Keratinocyte (primary cell): ENCODE measurements at regions not wholly inside any gene's neighbourhood (a gene's known extent, or its start where the extent isn't known, plus 50 kb on each side); places are given as distances from the start of the nearest gene placed in this dataset.

ENCODE experiments used
- DNase-seq: peaks from one replicate; pipeline ENCODE4 v3.0.0-alpha.2; 2011; ENCODE audit warnings: low read depth, missing footprints, low spot score
- FAIRE-seq: peaks from 2 replicates; lab custom pipeline; 2011; peaks lifted over from hg19 to GRCh38; lab: Jason Lieb, UNC
- H2AFZ ChIP-seq: 2 replicates; pipeline ENCODE4 v1.6.0; 2012; ENCODE audit warnings: low read length, control low read depth, inconsistent platforms; ENCODE audit not compliant: control insufficient read depth
- H3K27ac ChIP-seq: 2 replicates; pipeline ENCODE4 v1.5.1; 2011; ENCODE audit warnings: low read length; ENCODE audit not compliant: control insufficient read depth, insufficient read depth
- H3K27me3 ChIP-seq: 3 replicates; pipeline ENCODE4 v1.6.0; 2011; ENCODE audit warnings: low read length; ENCODE audit not compliant: control insufficient read depth, insufficient read depth; ENCODE audit errors: extremely low read depth
- H3K36me3 ChIP-seq, 2 experiments: 2 replicates in 1 of 2; 3 replicates in 1 of 2; pipeline ENCODE4 v1.5.1; 2011; ENCODE audit warnings: low read length in 2 of 2, mild to moderate bottlenecking in 1 of 2; ENCODE audit not compliant: control insufficient read depth in 2 of 2, insufficient read depth in 2 of 2; ENCODE audit errors: extremely low read depth in 1 of 2
- H3K4me1 ChIP-seq: 3 replicates; pipeline ENCODE4 v1.5.1; 2011; ENCODE audit warnings: low read length; ENCODE audit not compliant: control insufficient read depth, insufficient read depth; ENCODE audit errors: extremely low read depth
- H3K4me2 ChIP-seq: 3 replicates; pipeline ENCODE4 v1.6.0; 2011; ENCODE audit warnings: low read depth, low read length; ENCODE audit not compliant: control insufficient read depth, insufficient read depth; ENCODE audit errors: extremely low read depth
- H3K4me3 ChIP-seq, 3 experiments: fragments of 200-600 bp in 1 of 3; sonication (generic) in 1 of 3; 2 replicates in 2 of 3; 3 replicates in 1 of 3; pipeline ENCODE4 v1.5.1; 2011 to 2016; ENCODE audit warnings: low read length in 3 of 3, mild to moderate bottlenecking in 3 of 3, control low read depth in 2 of 3, inconsistent platforms in 1 of 3, low read depth in 1 of 3, mixed read lengths in 1 of 3, mixed run types in 1 of 3, moderate library complexity in 1 of 3; ENCODE audit not compliant: control insufficient read depth in 2 of 3, insufficient read depth in 2 of 3; ENCODE audit errors: extremely low read depth in 1 of 3
- H3K79me2 ChIP-seq: 2 replicates; pipeline ENCODE4 v1.6.0; 2012; ENCODE audit warnings: low read length; ENCODE audit not compliant: control insufficient read depth, insufficient read depth
- H3K9ac ChIP-seq: 3 replicates; pipeline ENCODE4 v1.6.0; 2011; ENCODE audit warnings: low read length; ENCODE audit not compliant: control insufficient read depth, insufficient read depth; ENCODE audit errors: extremely low read depth
- H3K9me1 ChIP-seq: 3 replicates; pipeline ENCODE4 v1.6.0; 2011; ENCODE audit warnings: low read length; ENCODE audit not compliant: control insufficient read depth, insufficient read depth; ENCODE audit errors: extremely low read depth
- H3K9me3 ChIP-seq: 2 replicates; pipeline ENCODE4 v1.5.1; 2012; ENCODE audit warnings: low read depth, low read length; ENCODE audit not compliant: control insufficient read depth
- H4K20me1 ChIP-seq: 3 replicates; pipeline ENCODE4 v1.6.0; 2011; ENCODE audit warnings: low read length; ENCODE audit not compliant: control insufficient read depth, insufficient read depth; ENCODE audit errors: extremely low read depth
- CTCF ChIP-seq, 3 experiments: IDR thresholded peaks in 1 of 3; conservative IDR thresholded peaks in 1 of 3; optimal IDR thresholded peaks in 1 of 3; 2 replicates in 2 of 3; 3 replicates in 1 of 3; pipeline versions ENCODE3 to v1.5.1; 2011; ENCODE audit warnings: low read length in 3 of 3, mild to moderate bottlenecking in 3 of 3, moderate library complexity in 2 of 3, control low read depth in 1 of 3, inconsistent platforms in 1 of 3; ENCODE audit not compliant: insufficient read depth in 2 of 3; ENCODE audit errors: extremely low read depth in 1 of 3
- EZH2 ChIP-seq: IDR thresholded peaks from one replicate; pipeline ENCODE4 v1.6.1; 2012; ENCODE audit warnings: inconsistent platforms, mild to moderate bottlenecking, low read length, moderate library complexity
- dilution Hi-C: fragments of 300-500 bp; cut with MboI; formaldehyde crosslinking; loops from one replicate; pipeline ENCODE4 v1.7.0; 2020; ENCODE audit warnings: low sequenced_read_pairs; ENCODE audit not compliant: extremely low pct_ligation_motif_present

- Histone ChIP-seq H2AFZ (no peak overlapping the region), H4K20me1 (no peaks in the 10 kb centered on the region), H3K4me3 (no peak overlapping the region), H3K4me1 (no peaks in the 10 kb centered on the region), H3K9me3 (peaks cover 9% of the 10 kb centered on the region), H3K79me2 (no peaks in the 10 kb centered on the region), H3K36me3 (no peaks in the 10 kb centered on the region), H3K4me2 (no peak overlapping the region), H3K9me1 (no peaks in the 10 kb centered on the region), H3K27ac (no peak overlapping the region), H3K9ac (no peak overlapping the region), H3K27me3 (no peaks in the 10 kb centered on the region)
- FAIRE-seq (no peak), DNase-seq (no peak)
- dilution Hi-C loops = no loop called here
- TF ChIP-seq EZH2 (no peak), CTCF (optimal IDR thresholded peaks at IDR 0.05 in 1 of 3, IDR thresholded peaks at IDR 0.05 in 1 of 3, conservative IDR thresholded peaks at IDR 0.05 in 1 of 3; ENCODE audit: extremely low read depth in 1 of 3, insufficient read depth in 2 of 3, low read length in 3 of 3) (no peak)
Measured at GRCh38 chr22:49460091-49460490, 367.6 kb downstream of the BRD1 start.

GRCh38 chr22:49458708-49459099 is 369.0 kb downstream of the BRD1 start:
- Histone ChIP-seq H4K20me1 (no peaks in the 10 kb centered on the region), H3K4me1 (no peaks in the 10 kb centered on the region), H3K9me1 (no peaks in the 10 kb centered on the region), H3K79me2 (no peaks in the 10 kb centered on the region), H3K9me3 (peaks cover 10% of the 10 kb centered on the region), H3K27ac (no peak overlapping the region), H3K4me2 (no peak overlapping the region), H2AFZ (no peak overlapping the region), H3K36me3 (no peaks in the 10 kb centered on the region), H3K27me3 (no peaks in the 10 kb centered on the region), H3K9ac (no peak overlapping the region), H3K4me3 (no peak overlapping the region)
- dilution Hi-C loops = no loop called here
- DNase-seq (no peak), FAIRE-seq (no peak)
- TF ChIP-seq EZH2 = no peak
- TF ChIP-seq CTCF (optimal IDR thresholded peaks at IDR 0.05 in 1 of 3, IDR thresholded peaks at IDR 0.05 in 1 of 3, conservative IDR thresholded peaks at IDR 0.05 in 1 of 3; ENCODE audit: extremely low read depth in 1 of 3, insufficient read depth in 2 of 3, low read length in 3 of 3) = no peak
